Ectodermal cell (in vitro differentiated cells): ENCODE measurements at regions not wholly inside any gene's neighbourhood (a gene's known extent, or its start where the extent isn't known, plus 50 kb on each side); places are given as distances from the start of the nearest gene placed in this dataset.
"Not testable (repeated sequence)": the region's sequence is repeated elsewhere in the genome, so short reads cannot be mapped to it uniquely, and the experiment has no call there.

Source experiments
- H3K27ac ChIP-seq: 2 replicates; pipeline ENCODE4 v1.7.0; 2013; ENCODE audit warnings: mild to moderate bottlenecking, low read depth, low read length; ENCODE audit not compliant: insufficient read depth, poor library complexity, severe bottlenecking
- H3K27me3 ChIP-seq: 2 replicates; pipeline ENCODE4 v1.7.0; 2013; ENCODE audit warnings: mild to moderate bottlenecking, low read length; ENCODE audit not compliant: insufficient read depth, control insufficient read depth, poor library complexity, severe bottlenecking
- H3K36me3 ChIP-seq: one replicate; pipeline ENCODE4 v1.7.0; 2013; ENCODE audit warnings: low read length; ENCODE audit not compliant: control insufficient read depth, insufficient read depth
- H3K4me1 ChIP-seq: one replicate; pipeline ENCODE4 v1.7.0; 2013; ENCODE audit warnings: low read length; ENCODE audit not compliant: control insufficient read depth, insufficient read depth
- H3K4me3 ChIP-seq: 2 replicates; pipeline ENCODE4 v1.7.0; 2013; ENCODE audit warnings: low read depth, low read length, control low read depth; ENCODE audit not compliant: insufficient read depth
- H3K9me3 ChIP-seq: 2 replicates; pipeline ENCODE4 v1.7.0; 2013; ENCODE audit warnings: mild to moderate bottlenecking, low read length, moderate library complexity; ENCODE audit not compliant: control insufficient read depth
- WGBS, 2 experiments: methylation state at CpG; one replicate each; pipeline ENCODE4 v1.1.7; 2013; ENCODE audit warnings: missing lambda C conversion rate in 2 of 2; 5-methylcytosine and 5-hydroxymethylcytosine counted together

GRCh38 chr6:120489941-120490340 lies 844.3 kb downstream of the TBC1D32 start:
- H3K27me3 ChIP-seq = no peaks in the 10 kb centered on the region
- WGBS, 2 experiments = 69% methylated on average over 1 of the region's 2 CpGs
- H3K9me3 ChIP-seq = no peaks in the 10 kb centered on the region
- no peak overlapping the region for H3K4me3 ChIP-seq
- no peak overlapping the region for H3K27ac ChIP-seq
- no peaks in the 10 kb centered on the region for H3K36me3 ChIP-seq
- H3K4me1 ChIP-seq = no peaks in the 10 kb centered on the region

- H3K4me3 ChIP-seq = no peak overlapping the region
- H3K27ac ChIP-seq = no peak overlapping the region
- no peaks in the 10 kb centered on the region for H3K27me3 ChIP-seq
- no peaks in the 10 kb centered on the region for H3K4me1 ChIP-seq
- WGBS, 2 experiments = 90 to 91% methylated on average over 2 of the region's 2 CpGs
- no peaks in the 10 kb centered on the region for H3K9me3 ChIP-seq
- H3K36me3 ChIP-seq = no peaks in the 10 kb centered on the region
Observed at GRCh38 chr6:120484146-120484545, 850.1 kb downstream of the TBC1D32 start.

- H3K4me3 ChIP-seq = no peak overlapping the region
- H3K27me3 ChIP-seq = no peaks in the 10 kb centered on the region
- H3K4me1 ChIP-seq = no peaks in the 10 kb centered on the region
- H3K36me3 ChIP-seq = no peaks in the 10 kb centered on the region
- 100% methylated on average over 1 of the region's 1 CpG; no CpG with 5 or more reads in 1 of the 2 experiments for WGBS, 2 experiments
- H3K9me3 ChIP-seq = no peaks in the 10 kb centered on the region
- H3K27ac ChIP-seq = no peak overlapping the region
Observed at GRCh38 chr6:120478650-120479049, 855.6 kb downstream of the TBC1D32 start.

- no peaks in the 10 kb centered on the region for H3K36me3 ChIP-seq
- H3K27ac ChIP-seq = no peak overlapping the region
- no peaks in the 10 kb centered on the region for H3K27me3 ChIP-seq
- 95 to 97% methylated on average over 2 of the region's 2 CpGs for WGBS, 2 experiments
- H3K4me1 ChIP-seq = no peaks in the 10 kb centered on the region
- no peak overlapping the region for H3K4me3 ChIP-seq
- H3K9me3 ChIP-seq = no peaks in the 10 kb centered on the region
Observed at GRCh38 chr6:120473804-120474203, 860.5 kb downstream of the TBC1D32 start.

- H3K4me3 ChIP-seq = no peak overlapping the region
- H3K27ac ChIP-seq = no peak overlapping the region
- no peaks in the 10 kb centered on the region for H3K9me3 ChIP-seq
- no peaks in the 10 kb centered on the region for H3K4me1 ChIP-seq
- no CpG with 5 or more reads among the region's 1 CpG for WGBS, 2 experiments
- no peaks in the 10 kb centered on the region for H3K36me3 ChIP-seq
- H3K27me3 ChIP-seq = no peaks in the 10 kb centered on the region
Observed at GRCh38 chr6:120468486-120468885, 865.8 kb downstream of the TBC1D32 start.

- H3K4me3 ChIP-seq = no peak overlapping the region
- H3K27me3 ChIP-seq = no peaks in the 10 kb centered on the region
- H3K27ac ChIP-seq = no peak overlapping the region
- H3K4me1 ChIP-seq = no peaks in the 10 kb centered on the region
- H3K9me3 ChIP-seq = no peaks in the 10 kb centered on the region
- no peaks in the 10 kb centered on the region for H3K36me3 ChIP-seq
Observed at GRCh38 chr6:120451508-120451907, 882.8 kb downstream of the TBC1D32 start.

- Histone ChIP-seq H3K4me1 (no peaks in the 10 kb centered on the region), H3K27me3 (no peaks in the 10 kb centered on the region), H3K36me3 (no peaks in the 10 kb centered on the region), H3K9me3 (no peaks in the 10 kb centered on the region), H3K27ac (no peak overlapping the region), H3K4me3 (no peak overlapping the region)
- WGBS, 2 experiments = 88 to 95% methylated on average over 3 of the region's 3 CpGs
Observed at GRCh38 chr6:120447605-120448004, 886.7 kb downstream of the TBC1D32 start.

GRCh38 chr6:120432840-120433239 lies 901.4 kb downstream of the TBC1D32 start:
- not testable (repeated sequence) for H3K4me1 ChIP-seq, H3K4me3 ChIP-seq, H3K36me3 ChIP-seq, H3K27me3 ChIP-seq, H3K9me3 ChIP-seq, H3K27ac ChIP-seq
- 90 to 93% methylated on average over 11 of the region's 11 CpGs for WGBS, 2 experiments

GRCh38 chr6:120431841-120432240 lies 902.4 kb downstream of the TBC1D32 start:
- 97 to 98% methylated on average over 11 of the region's 11 CpGs for WGBS, 2 experiments
- no peaks in the 10 kb centered on the region for H3K9me3 ChIP-seq
- H3K4me3 ChIP-seq = no peak overlapping the region
- no peaks in the 10 kb centered on the region for H3K27me3 ChIP-seq
- no peaks in the 10 kb centered on the region for H3K4me1 ChIP-seq
- no peak overlapping the region for H3K27ac ChIP-seq
- H3K36me3 ChIP-seq = no peaks in the 10 kb centered on the region

- no peak overlapping the region for H3K27ac ChIP-seq
- H3K9me3 ChIP-seq = no peaks in the 10 kb centered on the region
- H3K4me3 ChIP-seq = no peak overlapping the region
- H3K36me3 ChIP-seq = no peaks in the 10 kb centered on the region
- H3K27me3 ChIP-seq = no peaks in the 10 kb centered on the region
- 95 to 100% methylated on average over 2 to 3 of the region's 3 CpGs for whole genome bisulfite sequencing, 2 experiments
- H3K4me1 ChIP-seq = no peaks in the 10 kb centered on the region
Observed at GRCh38 chr6:120411394-120411793, 922.9 kb downstream of the TBC1D32 start.

GRCh38 chr6:120410586-120410985 lies 923.7 kb downstream of the TBC1D32 start:
- Histone ChIP-seq H3K27ac (no peak overlapping the region), H3K36me3 (no peaks in the 10 kb centered on the region), H3K9me3 (no peaks in the 10 kb centered on the region), H3K27me3 (no peaks in the 10 kb centered on the region), H3K4me1 (no peaks in the 10 kb centered on the region), H3K4me3 (no peak overlapping the region)
- 84 to 100% methylated on average over 1 of the region's 1 CpG for WGBS, 2 experiments
